ENCODE measurements at regions not wholly inside any gene's neighbourhood (a gene's known extent, or its start where the extent isn't known, plus 50 kb on each side); places are given as distances from the start of the nearest gene placed in this dataset.

- Histone ChIP-seq H3K4me1 (ENCODE audit: control insufficient read depth in 1 of 2, insufficient read depth in 2 of 2, low read length in 2 of 2) (no peaks in the 10 kb centered on the region), H4K20me1 (ENCODE audit: insufficient read depth) (no peaks in the 10 kb centered on the region), H3K36me3 (ENCODE audit: control insufficient read depth in 1 of 2, insufficient read depth in 2 of 2, low read length in 2 of 2) (no peaks in the 10 kb centered on the region), H3K4me3 (replicated peaks in 1 of 2; ENCODE audit: low read depth in 1 of 2, low read length in 2 of 2) (no peak overlapping the region), H3K9me2 (ENCODE audit: insufficient read depth) (no peaks in the 10 kb centered on the region), H3K4me2 (ENCODE audit: low read length) (no peak overlapping the region), H2AFZ (ENCODE audit: low read depth, low read length, poor library complexity, severe bottlenecking) (no peak overlapping the region), H3K27me3 (ENCODE audit: insufficient read depth, low read length) (no peaks in the 10 kb centered on the region), H3K9me3 (ENCODE audit: control insufficient read depth in 1 of 2, insufficient read depth in 1 of 2, low read depth in 1 of 2, low read length in 2 of 2) (peaks cover 0 to 4% of the 10 kb centered on the region in 2 experiments; a peak in 1 of 4 replicates), H3K79me2 (ENCODE audit: insufficient read depth, low read length) (no peaks in the 10 kb centered on the region), H3K9ac (ENCODE audit: low read length) (no peak overlapping the region), H3K27ac (ENCODE audit: low read depth, low read length) (no peak overlapping the region)
- no peak for TF ChIP-seq POLR2AphosphoS5 (IDR thresholded peaks at IDR 0.05; ENCODE audit: low read depth, low read length)
- TF ChIP-seq ZFX (IDR thresholded peaks at IDR 0.05): no peak
- TF ChIP-seq SIN3A (IDR thresholded peaks at IDR 0.05; ENCODE audit: low read depth): no peak
- no peak for TF ChIP-seq SRF (IDR thresholded peaks at IDR 0.05; ENCODE audit: low read depth)
- no peak for TF ChIP-seq ZNF274 (IDR thresholded peaks at IDR 0.05; ENCODE audit: low read depth, low read length)
- TF ChIP-seq RAD21 (IDR thresholded peaks at IDR 0.05; ENCODE audit: low read depth): no peak
- no peak for TF ChIP-seq EZH2phosphoT487 (IDR thresholded peaks at IDR 0.05; ENCODE audit: borderline replicate concordance)
- TF ChIP-seq CEBPB (IDR thresholded peaks at IDR 0.05; ENCODE audit: low read depth): no peak
- no peak for TF ChIP-seq CBX3 (IDR thresholded peaks at IDR 0.05; ENCODE audit: low read depth)
- no peak for TF ChIP-seq ATF3 (IDR thresholded peaks at IDR 0.05)
- no peak for TF ChIP-seq YY1 (IDR thresholded peaks at IDR 0.05; ENCODE audit: extremely low read depth, insufficient replicate concordance, low read depth, low read length)
- TF ChIP-seq SP1 (IDR thresholded peaks at IDR 0.05; ENCODE audit: low read depth): no peak
- no peak for TF ChIP-seq MAX (IDR thresholded peaks at IDR 0.05)
- TF ChIP-seq FOSL1 (IDR thresholded peaks at IDR 0.05; ENCODE audit: low read depth): no peak
- no peak for TF ChIP-seq EGR1 (IDR thresholded peaks at IDR 0.05; ENCODE audit: low read depth)
- TF ChIP-seq REST (IDR thresholded peaks at IDR 0.05; ENCODE audit: low read depth): no peak
- RAD21 ChIA-PET (ENCODE audit: low non-redundant PET in 1 of 2, low total read pairs in 2 of 2, uncharacterized antibody in 2 of 2, unreplicated experiment in 2 of 2): no interaction called here
- intact Hi-C loops (cut with micrococcal nuclease): no loop called here
- ATAC-seq (no peak), DNase-seq (ENCODE audit: low read depth, low spot score) (no peak)
- no TSS peak for BruUV-seq (replicated peaks)
- CTCF ChIA-PET: no interaction called here
- POLR2A ChIA-PET: no interaction called here
These were observed 185.5 kb upstream of the NRSN1 start for GRCh38 chr6:23940466-23940865.
